ENCODE measurements at regions not wholly inside any gene's neighbourhood (a gene's known extent, or its start where the extent isn't known, plus 50 kb on each side); places are given as distances from the start of the nearest gene placed in this dataset.
"Not testable (repeated sequence)": the region's sequence is repeated elsewhere in the genome, so short reads cannot be mapped to it uniquely, and the experiment has no call there.

- H3K4me3 Mint-ChIP-seq = no peak overlapping the region
- H3K27ac Mint-ChIP-seq = no peak overlapping the region
- no peaks in the 10 kb centered on the region for H3K36me3 Mint-ChIP-seq
- peaks cover 5% of the 10 kb centered on the region for H3K27me3 Mint-ChIP-seq
- peaks cover 0 to 4% (median 3%) of the 10 kb centered on the region in 3 donors for H3K9me3 Mint-ChIP-seq
- no peaks in the 10 kb centered on the region for H3K4me1 Mint-ChIP-seq
These were observed 137.6 kb upstream of the ATXN1 start for GRCh38 chr6:16898640-16899396.

- no peak overlapping the region for H3K27ac Mint-ChIP-seq
- peaks cover 5% of the 10 kb centered on the region for H3K27me3 Mint-ChIP-seq
- no peaks in the 10 kb centered on the region for H3K4me1 Mint-ChIP-seq
- peaks cover 2 to 8% (median 3%) of the 10 kb centered on the region in 3 donors for H3K9me3 Mint-ChIP-seq
- H3K36me3 Mint-ChIP-seq = no peaks in the 10 kb centered on the region
- H3K4me3 Mint-ChIP-seq = no peak overlapping the region
These were observed 136.4 kb upstream of the ATXN1 start for GRCh38 chr6:16897669-16898068.

GRCh38 chr6:16894301-16894700, 133.0 kb upstream of the ATXN1 start:
- Mint-ChIP-seq H3K36me3 (peaks cover 3% of the 10 kb centered on the region), H3K27me3 (peaks cover 5% of the 10 kb centered on the region), H3K4me1 (no peaks in the 10 kb centered on the region), H3K9me3 (peaks cover 2 to 8% (median 2%) of the 10 kb centered on the region in 3 donors), H3K4me3 (no peak overlapping the region), H3K27ac (no peak overlapping the region)

GRCh38 chr6:16891110-16891509, 129.8 kb upstream of the ATXN1 start:
- H3K27ac Mint-ChIP-seq, H3K27me3 Mint-ChIP-seq, H3K4me1 Mint-ChIP-seq, H3K4me3 Mint-ChIP-seq, H3K36me3 Mint-ChIP-seq: not testable (repeated sequence)
- H3K9me3 Mint-ChIP-seq = peaks cover 2 to 13% (median 2%) of the 10 kb centered on the region in 3 donors

GRCh38 chr6:16885411-16886160, 124.3 kb upstream of the ATXN1 start:
- no peaks in the 10 kb centered on the region for H3K4me1 Mint-ChIP-seq

GRCh38 chr6:16884526-16884925, 123.3 kb upstream of the ATXN1 start:
- no peak overlapping the region for H3K27ac Mint-ChIP-seq
- peaks cover 8% of the 10 kb centered on the region for H3K27me3 Mint-ChIP-seq
- no peaks in the 10 kb centered on the region for H3K4me1 Mint-ChIP-seq
- H3K9me3 Mint-ChIP-seq = peaks cover 0 to 6% (median 2%) of the 10 kb centered on the region in 3 donors
- H3K36me3 Mint-ChIP-seq = no peaks in the 10 kb centered on the region
- H3K4me3 Mint-ChIP-seq = no peak overlapping the region

More at GRCh38 chr6:16885411-16886160, 124.3 kb upstream of the ATXN1 start:
- no peaks in the 10 kb centered on the region for H3K36me3 Mint-ChIP-seq
- peaks cover 8% of the 10 kb centered on the region for H3K27me3 Mint-ChIP-seq
- H3K4me3 Mint-ChIP-seq = no peak overlapping the region
- H3K27ac Mint-ChIP-seq = no peak overlapping the region
- H3K9me3 Mint-ChIP-seq = peaks cover 0 to 6% (median 2%) of the 10 kb centered on the region in 3 donors

- no peaks in the 10 kb centered on the region for H3K36me3 Mint-ChIP-seq
- H3K27me3 Mint-ChIP-seq = peaks cover 8% of the 10 kb centered on the region
- no peaks in the 10 kb centered on the region for H3K4me1 Mint-ChIP-seq
- no peak overlapping the region for H3K4me3 Mint-ChIP-seq
- no peak overlapping the region for H3K27ac Mint-ChIP-seq
- H3K9me3 Mint-ChIP-seq = peaks cover under 1 to 6% (median 2%) of the 10 kb centered on the region in 3 donors
These were observed 122.2 kb upstream of the ATXN1 start for GRCh38 chr6:16883414-16883813.

- peaks cover 8% of the 10 kb centered on the region for H3K27me3 Mint-ChIP-seq
- H3K36me3 Mint-ChIP-seq = no peaks in the 10 kb centered on the region
- peaks cover 3 to 8% (median 5%) of the 10 kb centered on the region in 3 donors for H3K9me3 Mint-ChIP-seq
- H3K4me1 Mint-ChIP-seq = no peaks in the 10 kb centered on the region
- no peak overlapping the region for H3K4me3 Mint-ChIP-seq
- no peak overlapping the region for H3K27ac Mint-ChIP-seq
These were observed 121.0 kb upstream of the ATXN1 start for GRCh38 chr6:16882230-16882629.

- H3K9me3 Mint-ChIP-seq, H3K27me3 Mint-ChIP-seq, H3K4me3 Mint-ChIP-seq, H3K4me1 Mint-ChIP-seq, H3K36me3 Mint-ChIP-seq, H3K27ac Mint-ChIP-seq: not testable (repeated sequence)
These were observed 115.6 kb upstream of the ATXN1 start for GRCh38 chr6:16876852-16877251.

- H3K36me3 Mint-ChIP-seq = no peaks in the 10 kb centered on the region
- no peaks in the 10 kb centered on the region for H3K27me3 Mint-ChIP-seq
- peaks cover 3 to 8% (median 3%) of the 10 kb centered on the region in 3 donors for H3K9me3 Mint-ChIP-seq
- H3K27ac Mint-ChIP-seq = no peak overlapping the region
- no peak overlapping the region for H3K4me3 Mint-ChIP-seq
- no peaks in the 10 kb centered on the region for H3K4me1 Mint-ChIP-seq
These were observed 114.9 kb upstream of the ATXN1 start for GRCh38 chr6:16876201-16876600.

- H3K27me3 Mint-ChIP-seq = peaks cover 5% of the 10 kb centered on the region
- no peaks in the 10 kb centered on the region for H3K4me1 Mint-ChIP-seq
- no peak overlapping the region for H3K4me3 Mint-ChIP-seq
- peaks cover 3 to 8% (median 3%) of the 10 kb centered on the region in 3 donors for H3K9me3 Mint-ChIP-seq
- H3K27ac Mint-ChIP-seq = no peak overlapping the region
- no peaks in the 10 kb centered on the region for H3K36me3 Mint-ChIP-seq
These were observed 112.4 kb upstream of the ATXN1 start for GRCh38 chr6:16873698-16874097.

- peaks cover 0 to 8% (median 0%) of the 10 kb centered on the region in 3 donors for H3K9me3 Mint-ChIP-seq
- H3K27me3 Mint-ChIP-seq = peaks cover 5% of the 10 kb centered on the region
- no peak overlapping the region for H3K4me3 Mint-ChIP-seq
- H3K27ac Mint-ChIP-seq = no peak overlapping the region
- H3K36me3 Mint-ChIP-seq = no peaks in the 10 kb centered on the region
- peaks cover 0 to under 1% (median 0%) of the 10 kb centered on the region in 3 donors for H3K4me1 Mint-ChIP-seq
These were observed 111.4 kb upstream of the ATXN1 start for GRCh38 chr6:16872543-16873235.

GRCh38 chr6:16871047-16871446, 109.8 kb upstream of the ATXN1 start:
- peaks cover 7% of the 10 kb centered on the region for H3K27me3 Mint-ChIP-seq
- peaks cover 0 to 2% (median 0%) of the 10 kb centered on the region in 3 donors for H3K9me3 Mint-ChIP-seq

GRCh38 chr6:16868968-16869367, 107.7 kb upstream of the ATXN1 start:
- no peaks in the 10 kb centered on the region for H3K36me3 Mint-ChIP-seq
- H3K4me1 Mint-ChIP-seq = peaks cover 0 to 2% (median 0%) of the 10 kb centered on the region in 3 donors
- H3K9me3 Mint-ChIP-seq = peaks cover 0 to 2% (median 0%) of the 10 kb centered on the region in 3 donors
- no peak overlapping the region for H3K27ac Mint-ChIP-seq
- no peak overlapping the region for H3K4me3 Mint-ChIP-seq
- peaks cover 7% of the 10 kb centered on the region for H3K27me3 Mint-ChIP-seq

More at GRCh38 chr6:16871047-16871446, 109.8 kb upstream of the ATXN1 start:
- H3K4me1 Mint-ChIP-seq = peaks cover 0 to 2% (median 0%) of the 10 kb centered on the region in 3 donors
- no peak overlapping the region for H3K4me3 Mint-ChIP-seq
- H3K27ac Mint-ChIP-seq = no peak overlapping the region
- no peaks in the 10 kb centered on the region for H3K36me3 Mint-ChIP-seq

GRCh38 chr6:16857969-16858592, 96.8 kb upstream of the ATXN1 start:
- H3K4me3 Mint-ChIP-seq = no peak overlapping the region
- peaks cover 0 to 4% (median 2%) of the 10 kb centered on the region in 3 donors for H3K4me1 Mint-ChIP-seq
- no peak overlapping the region for H3K27ac Mint-ChIP-seq
- H3K27me3 Mint-ChIP-seq = peaks cover 6% of the 10 kb centered on the region
- H3K9me3 Mint-ChIP-seq = no peaks in the 10 kb centered on the region
- peaks cover 2% of the 10 kb centered on the region for H3K36me3 Mint-ChIP-seq

Data from IgD-negative memory B cell (primary cell).